ENCODE measurements at regions not wholly inside any gene's neighbourhood (a gene's known extent, or its start where the extent isn't known, plus 50 kb on each side); places are given as distances from the start of the nearest gene placed in this dataset.

- TF ChIP-seq EZH2 (optimal IDR thresholded peaks at IDR 0.05; ENCODE audit: low read depth, low read length) = no peak
- TF ChIP-seq, protein P1, sequence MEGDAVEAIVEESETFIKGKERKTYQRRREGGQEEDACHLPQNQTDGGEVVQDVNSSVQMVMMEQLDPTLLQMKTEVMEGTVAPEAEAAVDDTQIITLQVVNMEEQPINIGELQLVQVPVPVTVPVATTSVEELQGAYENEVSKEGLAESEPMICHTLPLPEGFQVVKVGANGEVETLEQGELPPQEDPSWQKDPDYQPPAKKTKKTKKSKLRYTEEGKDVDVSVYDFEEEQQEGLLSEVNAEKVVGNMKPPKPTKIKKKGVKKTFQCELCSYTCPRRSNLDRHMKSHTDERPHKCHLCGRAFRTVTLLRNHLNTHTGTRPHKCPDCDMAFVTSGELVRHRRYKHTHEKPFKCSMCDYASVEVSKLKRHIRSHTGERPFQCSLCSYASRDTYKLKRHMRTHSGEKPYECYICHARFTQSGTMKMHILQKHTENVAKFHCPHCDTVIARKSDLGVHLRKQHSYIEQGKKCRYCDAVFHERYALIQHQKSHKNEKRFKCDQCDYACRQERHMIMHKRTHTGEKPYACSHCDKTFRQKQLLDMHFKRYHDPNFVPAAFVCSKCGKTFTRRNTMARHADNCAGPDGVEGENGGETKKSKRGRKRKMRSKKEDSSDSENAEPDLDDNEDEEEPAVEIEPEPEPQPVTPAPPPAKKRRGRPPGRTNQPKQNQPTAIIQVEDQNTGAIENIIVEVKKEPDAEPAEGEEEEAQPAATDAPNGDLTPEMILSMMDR (IDR thresholded peaks at IDR 0.05; ENCODE audit: low read length) = no peak
- no peak for TF ChIP-seq EZH2phosphoT487 (IDR thresholded peaks at IDR 0.05; ENCODE audit: low read length)
Observed at GRCh38 chr6:91098006-91098405, 511.1 kb upstream of the MAP3K7 start.

Data from MM.1S (cell line).